K562 (cell line): ENCODE measurements at regions not wholly inside any gene's neighbourhood (a gene's known extent, or its start where the extent isn't known, plus 50 kb on each side); places are given as distances from the start of the nearest gene placed in this dataset.

Experiments used
- ATAC-seq: fragments of 200-7000 bp; cut with Tn5 transposase; 3 replicates; pipeline ENCODE4 v1.9.1; 2020; ENCODE audit warnings: moderate library complexity
- BruUV-seq: library from RNA; stranded (reverse); fragments of 400-500 nt; replicated peaks from 2 replicates; lab custom pipeline; 2021; lab: Mats Ljungman, UMichigan
- CTCF ChIA-PET: fragments of 300-600 bp; formaldehyde crosslinking; extraction: SDS; loops from one replicate; lab custom pipeline; 2021; ENCODE audit warnings: low intra/inter-chr PET ratio; lab: Yijun Ruan, JAX
- POLR2A ChIA-PET: fragments of 300-600, 350-650 bp; sonication (Branson Sonifier 250); formaldehyde crosslinking; extraction: SDS; loops from one replicate; lab custom pipeline; 2021; ENCODE audit warnings: antibody characterized with exemption, inconsistent platforms; lab: Yijun Ruan, JAX
- DNase-seq, 4 experiments: peaks; one replicate each; pipeline versions ENCODE4 v3.0.0 to v3.0.0-alpha.2; 2011 to 2018; ENCODE audit warnings: low spot score in 3 of 4, mixed read lengths in 3 of 4; ENCODE audit errors: extremely low read depth in 1 of 4
- FAIRE-seq: peaks from 2 replicates; lab custom pipeline; 2011; peaks lifted over from hg19 to GRCh38; lab: Jason Lieb, UNC
- H2AFZ ChIP-seq: 2 replicates; pipeline ENCODE4 v1.6.0; 2011; ENCODE audit warnings: low read depth, low read length, control low read depth, inconsistent platforms
- H3K27ac ChIP-seq: fragments of 200-600 bp; 3 replicates; pipeline ENCODE4 v1.8.0; 2011; ENCODE audit warnings: low read depth, mild to moderate bottlenecking, control low read depth, inconsistent platforms, low read length, moderate library complexity, mixed read lengths; ENCODE audit errors: extremely low read depth
- H3K27me3 ChIP-seq, 2 experiments: fragments of 300-600 bp in 1 of 2; 2 replicates in 1 of 2; 3 replicates in 1 of 2; pipeline versions ENCODE4 v1.6.0 to v1.8.0; 2011; ENCODE audit warnings: inconsistent platforms in 2 of 2, low read length in 2 of 2, mild to moderate bottlenecking in 1 of 2, mixed read lengths in 1 of 2, moderate library complexity in 1 of 2; ENCODE audit not compliant: control insufficient read depth in 2 of 2, insufficient read depth in 2 of 2
- H3K36me3 ChIP-seq: fragments of 300-600 bp; 3 replicates; pipeline ENCODE4 v1.8.0; 2011; ENCODE audit warnings: mild to moderate bottlenecking, low read length, inconsistent platforms; ENCODE audit not compliant: control insufficient read depth, insufficient read depth
- H3K4me1 ChIP-seq, 2 experiments: fragments of 200-600 bp in 1 of 2; replicated peaks in 1 of 2; 2 replicates in 1 of 2; 3 replicates in 1 of 2; pipeline versions ENCODE4 v1.5.1 to v1.8.0; 2011; ENCODE audit warnings: inconsistent platforms in 2 of 2, low read length in 2 of 2, mild to moderate bottlenecking in 1 of 2, mixed read lengths in 1 of 2, moderate library complexity in 1 of 2; ENCODE audit not compliant: control insufficient read depth in 2 of 2, insufficient read depth in 2 of 2
- H3K4me2 ChIP-seq: 2 replicates; pipeline ENCODE4 v1.6.1; 2011; ENCODE audit warnings: low read length, control low read depth, inconsistent platforms, mixed read lengths; ENCODE audit not compliant: insufficient read depth
- H3K4me3 ChIP-seq: fragments of 200-600 bp; sonication (generic), shearing (Covaris generic); 2 replicates; pipeline ENCODE4 v1.5.1; 2016; ENCODE audit warnings: control low read depth, inconsistent platforms
- H3K79me2 ChIP-seq: fragments of 200-600 bp; 3 replicates; pipeline ENCODE4 v1.8.0; 2011; ENCODE audit warnings: low read length, inconsistent platforms; ENCODE audit not compliant: control insufficient read depth, insufficient read depth
- H3K9ac ChIP-seq, 2 experiments: 2 replicates each; pipeline versions ENCODE4 v1.6.0 to v1.6.1; 2011; ENCODE audit warnings: low read depth in 2 of 2, low read length in 2 of 2, control low read depth in 1 of 2, inconsistent platforms in 1 of 2, mild to moderate bottlenecking in 1 of 2, mixed read lengths in 1 of 2; ENCODE audit not compliant: insufficient read depth in 1 of 2
- H3K9me1 ChIP-seq: one replicate; pipeline ENCODE4 v1.6.0; 2011; ENCODE audit warnings: inconsistent platforms, mild to moderate bottlenecking, low read length, moderate library complexity; ENCODE audit not compliant: control insufficient read depth, insufficient read depth
- H3K9me3 ChIP-seq: replicated peaks from 2 replicates; pipeline ENCODE4 v1.5.1; 2011; ENCODE audit warnings: low read depth, low read length, inconsistent platforms; ENCODE audit not compliant: control insufficient read depth, insufficient read depth
- H4K20me1 ChIP-seq: replicated peaks from 2 replicates; pipeline ENCODE4 v1.6.1; 2011; ENCODE audit warnings: low read length, inconsistent platforms, mixed read lengths; ENCODE audit not compliant: control insufficient read depth, insufficient read depth
- GABPA ChIP-seq: fragments of 200-800 bp; sonication (Bioruptor generic); conservative IDR thresholded peaks from 2 replicates; pipeline ENCODE4 v1.6.1; 2016; ENCODE audit warnings: low read depth, missing genetic modification characterization, missing compliant biosample characterization
- HEY1 ChIP-seq: fragments of 250-450 bp; sonication (Bioruptor Pico); IDR thresholded peaks from 2 replicates; pipeline ENCODE4 v1.5.0; 2020; ENCODE audit warnings: mild to moderate bottlenecking, moderate library complexity, borderline replicate concordance
- NCOR1 ChIP-seq: fragments of 450-650 bp; IDR thresholded peaks from 2 replicates; pipeline ENCODE4 v1.6.1; 2016; ENCODE audit warnings: mild to moderate bottlenecking, moderate library complexity
- TEAD4 ChIP-seq, 2 experiments: sonication (generic) in 1 of 2; formaldehyde crosslinking in 1 of 2; IDR thresholded peaks; 2 replicates each; pipeline versions ENCODE4 v1.6.1 to v1.8.0; 2012 to 2022; ENCODE audit warnings: borderline replicate concordance in 1 of 2, inconsistent platforms in 1 of 2, low read length in 1 of 2, mild to moderate bottlenecking in 1 of 2, missing genetic modification reagents in 1 of 2
- ZNF174 ChIP-seq: fragments of 250-450 bp; sonication (Bioruptor Pico); IDR thresholded peaks from 2 replicates; pipeline ENCODE4 v1.4.0; 2020; ENCODE audit warnings: mild to moderate bottlenecking
- ZNF3 ChIP-seq: fragments of 250-450 bp; sonication (Bioruptor Pico); IDR thresholded peaks from 2 replicates; pipeline ENCODE4 v1.5.0; 2021; ENCODE audit warnings: mild to moderate bottlenecking, moderate library complexity
- WGBS: fragments of 100-300 bp; shearing (Covaris generic); methylation state at CpG from one replicate; pipeline ENCODE4 v1.1.6; 2016; ENCODE audit warnings: low coverage, mixed read lengths; ENCODE audit not compliant: insufficient coverage; ENCODE audit errors: missing lambda C conversion rate; 5-methylcytosine and 5-hydroxymethylcytosine counted together
- in situ Hi-C: fragments of 300-500 bp; cut with MboI; formaldehyde crosslinking; loops from 4 replicates; pipeline ENCODE4 v1.15.0; 2018; ENCODE audit warnings: inconsistent platforms, mixed read lengths
- intact Hi-C: fragments of 100-400 bp; cut with micrococcal nuclease; formaldehyde crosslinking; loops from 2 replicates; pipeline ENCODE4 v1.14.2; 2022
- TF ChIP-seq, protein P1 (sequence below): fragments of 250-450 bp; sonication (Bioruptor Pico); IDR thresholded peaks from 2 replicates; pipeline ENCODE4 v1.4.0; 2020
- TF ChIP-seq, protein P2 (sequence below): sonication (generic); formaldehyde crosslinking; IDR thresholded peaks from 2 replicates; pipeline ENCODE4 v1.8.1; 2023; ENCODE audit warnings: mild to moderate bottlenecking, missing genetic modification reagents, moderate library complexity
- TF ChIP-seq, protein P3 (sequence below), 3 experiments: IDR thresholded peaks in 2 of 3; conservative IDR thresholded peaks in 1 of 3; 2 replicates each; pipeline ENCODE4 v1.5.1; 2011 to 2012; ENCODE audit warnings: low read length in 3 of 3, mild to moderate bottlenecking in 3 of 3, control low read depth in 2 of 3, improper control_type of control experiment in 1 of 3, inconsistent platforms in 1 of 3, low read depth in 1 of 3, mixed read lengths in 1 of 3, moderate library complexity in 1 of 3; ENCODE audit not compliant: insufficient read depth in 2 of 3

DNA sequence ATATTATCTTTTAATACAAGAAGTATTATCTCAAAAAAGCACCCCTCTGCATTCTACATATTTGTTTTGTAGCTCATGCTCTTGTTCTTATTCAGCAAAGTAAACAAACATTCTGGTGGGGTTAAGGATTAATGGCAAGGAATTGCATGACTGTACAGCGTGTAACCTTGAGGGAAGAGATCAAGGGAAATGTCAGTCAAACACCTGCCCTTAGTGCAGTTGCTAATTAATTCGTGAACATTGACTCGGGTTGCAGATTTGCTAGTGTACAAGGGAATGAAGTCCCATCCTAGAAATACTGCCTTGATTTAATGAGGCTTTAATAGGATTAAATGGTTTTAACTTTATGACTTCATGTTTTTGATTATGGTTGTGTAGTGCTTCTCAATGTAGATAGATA, 1758.1 kb downstream of the MAT2B start:
- Histone ChIP-seq H3K9me1 (no peaks in the 10 kb centered on the region), H2AFZ (no peak overlapping the region), H3K4me1 (no peaks in the 10 kb centered on the region), H3K27me3 (no peaks in the 10 kb centered on the region), H3K4me3 (no peak overlapping the region), H3K4me2 (no peak overlapping the region), H4K20me1 (no peaks in the 10 kb centered on the region), H3K9ac (no peak overlapping the region), H3K27ac (no peak overlapping the region), H3K9me3 (no peaks in the 10 kb centered on the region), H3K36me3 (no peaks in the 10 kb centered on the region), H3K79me2 (no peaks in the 10 kb centered on the region)
- ChIA-PET POLR2A (no interaction called here), CTCF (no interaction called here)
- 0% methylated on average over 3 of the region's 3 CpGs for WGBS
- TF ChIP-seq ZNF3 (CRISPR knock-in tag) (no peak), TEAD4 (IDR thresholded peaks at IDR 0.05; ENCODE audit: low read length) (no peak), TEAD4 (CRISPR knock-in tag; IDR thresholded peaks at IDR 0.05; ENCODE audit: borderline replicate concordance) (no peak), HEY1 (CRISPR knock-in tag) (no peak), ZNF174 (no peak), GABPA (tag) (no peak), NCOR1 (no peak)
- TF ChIP-seq, protein P1, sequence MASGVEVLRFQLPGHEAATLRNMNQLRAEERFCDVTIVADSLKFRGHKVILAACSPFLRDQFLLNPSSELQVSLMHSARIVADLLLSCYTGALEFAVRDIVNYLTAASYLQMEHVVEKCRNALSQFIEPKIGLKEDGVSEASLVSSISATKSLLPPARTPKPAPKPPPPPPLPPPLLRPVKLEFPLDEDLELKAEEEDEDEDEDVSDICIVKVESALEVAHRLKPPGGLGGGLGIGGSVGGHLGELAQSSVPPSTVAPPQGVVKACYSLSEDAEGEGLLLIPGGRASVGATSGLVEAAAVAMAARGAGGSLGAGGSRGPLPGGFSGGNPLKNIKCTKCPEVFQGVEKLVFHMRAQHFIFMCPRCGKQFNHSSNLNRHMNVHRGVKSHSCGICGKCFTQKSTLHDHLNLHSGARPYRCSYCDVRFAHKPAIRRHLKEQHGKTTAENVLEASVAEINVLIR (CRISPR knock-in tag): no peak
- TF ChIP-seq, protein P2, sequence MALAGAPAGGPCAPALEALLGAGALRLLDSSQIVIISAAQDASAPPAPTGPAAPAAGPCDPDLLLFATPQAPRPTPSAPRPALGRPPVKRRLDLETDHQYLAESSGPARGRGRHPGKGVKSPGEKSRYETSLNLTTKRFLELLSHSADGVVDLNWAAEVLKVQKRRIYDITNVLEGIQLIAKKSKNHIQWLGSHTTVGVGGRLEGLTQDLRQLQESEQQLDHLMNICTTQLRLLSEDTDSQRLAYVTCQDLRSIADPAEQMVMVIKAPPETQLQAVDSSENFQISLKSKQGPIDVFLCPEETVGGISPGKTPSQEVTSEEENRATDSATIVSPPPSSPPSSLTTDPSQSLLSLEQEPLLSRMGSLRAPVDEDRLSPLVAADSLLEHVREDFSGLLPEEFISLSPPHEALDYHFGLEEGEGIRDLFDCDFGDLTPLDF (CRISPR knock-in tag): no peak
- TF ChIP-seq, protein P3, sequence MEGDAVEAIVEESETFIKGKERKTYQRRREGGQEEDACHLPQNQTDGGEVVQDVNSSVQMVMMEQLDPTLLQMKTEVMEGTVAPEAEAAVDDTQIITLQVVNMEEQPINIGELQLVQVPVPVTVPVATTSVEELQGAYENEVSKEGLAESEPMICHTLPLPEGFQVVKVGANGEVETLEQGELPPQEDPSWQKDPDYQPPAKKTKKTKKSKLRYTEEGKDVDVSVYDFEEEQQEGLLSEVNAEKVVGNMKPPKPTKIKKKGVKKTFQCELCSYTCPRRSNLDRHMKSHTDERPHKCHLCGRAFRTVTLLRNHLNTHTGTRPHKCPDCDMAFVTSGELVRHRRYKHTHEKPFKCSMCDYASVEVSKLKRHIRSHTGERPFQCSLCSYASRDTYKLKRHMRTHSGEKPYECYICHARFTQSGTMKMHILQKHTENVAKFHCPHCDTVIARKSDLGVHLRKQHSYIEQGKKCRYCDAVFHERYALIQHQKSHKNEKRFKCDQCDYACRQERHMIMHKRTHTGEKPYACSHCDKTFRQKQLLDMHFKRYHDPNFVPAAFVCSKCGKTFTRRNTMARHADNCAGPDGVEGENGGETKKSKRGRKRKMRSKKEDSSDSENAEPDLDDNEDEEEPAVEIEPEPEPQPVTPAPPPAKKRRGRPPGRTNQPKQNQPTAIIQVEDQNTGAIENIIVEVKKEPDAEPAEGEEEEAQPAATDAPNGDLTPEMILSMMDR (IDR thresholded peaks at IDR 0.05 in 2 of 3, conservative IDR thresholded peaks at IDR 0.05 in 1 of 3; ENCODE audit: insufficient read depth in 2 of 3, low read depth in 1 of 3, low read length in 3 of 3): no peak
- intact Hi-C loops (no loop called here), in situ Hi-C loops (no loop called here)
- no TSS peak for BruUV-seq
- ATAC-seq (no peak), FAIRE-seq (no peak), DNase-seq (no peak)
